Colonic mucosa (tissue), 4 donors: ENCODE measurements at regions not wholly inside any gene's neighbourhood (a gene's known extent, or its start where the extent isn't known, plus 50 kb on each side); places are given as distances from the start of the nearest gene placed in this dataset.

ENCODE experiments used
- DNase-seq: peaks from one replicate; pipeline ENCODE4 v3.0.0-alpha.2; 2020
- H3K27ac ChIP-seq: fragments of 200-600 bp; one replicate; pipeline ENCODE4 v1.8.0; 2021
- H3K27me3 ChIP-seq: fragments of 200-600 bp; one replicate; pipeline ENCODE4 v1.8.0; 2021
- H3K36me3 ChIP-seq: fragments of 200-600 bp; one replicate; pipeline ENCODE4 v1.8.0; 2021
- H3K4me1 ChIP-seq: fragments of 200-600 bp; one replicate; pipeline ENCODE4 v1.8.0; 2021; ENCODE audit warnings: mild to moderate bottlenecking
- H3K4me3 ChIP-seq: fragments of 200-600 bp; one replicate; pipeline ENCODE4 v1.8.0; 2021
- H3K9ac ChIP-seq, 2 donors: one replicate each; pipeline ENCODE4 v1.7.0; 2013; ENCODE audit warnings: control low read depth in 2 of 2, low read depth in 2 of 2, low read length in 2 of 2
- H3K9me3 ChIP-seq: fragments of 200-600 bp; one replicate; pipeline ENCODE4 v1.8.0; 2021
- intact Hi-C: fragments of 100-400 bp; cut with DNase I; formaldehyde crosslinking; loops from one replicate; pipeline ENCODE4 v1.14.1; 2022
- TF ChIP-seq, protein P1 (sequence below): fragments of 200-600 bp; IDR thresholded peaks from one replicate; pipeline ENCODE4 v1.8.0; 2022; ENCODE audit warnings: antibody characterized with exemption, mild to moderate bottlenecking
- donor health status: healthy.
- donor health status: DM: no; HTN: no; CAD: no.
- donor health status: DM: no; HTN: no; CAD: no.

DNA sequence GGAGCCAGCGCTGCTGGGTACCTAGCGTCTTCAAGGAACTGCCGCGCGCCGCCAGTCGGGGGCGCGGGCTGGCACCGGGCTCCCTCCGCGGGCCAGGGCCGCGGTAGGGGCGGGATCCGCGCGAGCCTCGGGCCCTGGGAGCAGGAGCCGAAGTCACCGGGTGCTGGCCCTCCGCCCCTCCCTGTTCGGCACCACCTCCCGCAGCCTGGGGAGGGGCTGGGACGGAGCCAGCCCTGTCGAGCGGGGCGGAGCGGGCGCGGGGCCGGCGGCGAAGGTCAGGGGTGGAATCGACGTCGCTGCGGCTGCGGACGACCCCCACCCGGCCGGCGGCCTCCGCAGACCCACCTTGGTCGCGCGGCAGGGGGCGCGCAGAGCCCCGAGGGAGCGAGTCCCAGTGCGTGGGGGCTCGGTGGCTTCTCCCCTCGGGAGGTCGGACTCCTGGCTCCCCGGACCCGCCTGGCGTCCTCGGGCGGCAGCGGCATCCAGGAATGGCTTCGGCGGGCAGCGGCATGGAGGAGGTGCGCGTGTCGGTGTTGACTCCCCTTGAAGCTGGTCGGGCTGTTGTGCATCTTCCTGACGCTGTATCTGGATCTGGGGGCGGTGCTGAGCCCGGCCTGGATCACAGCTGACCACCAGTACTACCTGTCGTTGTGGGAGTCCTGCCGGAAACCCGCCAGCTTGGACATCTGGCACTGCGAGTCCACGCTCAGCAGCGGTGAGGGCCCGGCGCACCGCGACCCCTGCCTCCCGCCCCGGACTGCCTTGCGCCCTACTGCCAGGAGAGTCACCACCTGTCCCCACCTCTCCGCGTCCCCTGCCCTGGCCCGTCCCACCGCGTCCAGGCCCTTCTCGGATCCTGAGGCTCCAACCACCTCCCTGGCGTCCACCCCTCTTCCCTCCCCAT lies 50.5 kb upstream of the FAM47C start:
- no peak for DNase-seq
- H3K4me1 ChIP-seq = no peaks in the 10 kb centered on the region
- H3K9me3 ChIP-seq = no peaks in the 10 kb centered on the region
- no peak overlapping the region for H3K27ac ChIP-seq
- intact Hi-C loops = no loop called here
- peaks cover 18% of the 10 kb centered on the region for H3K27me3 ChIP-seq
- H3K4me3 ChIP-seq = peak overlapping the region; percentile 13
- TF ChIP-seq, protein P1, sequence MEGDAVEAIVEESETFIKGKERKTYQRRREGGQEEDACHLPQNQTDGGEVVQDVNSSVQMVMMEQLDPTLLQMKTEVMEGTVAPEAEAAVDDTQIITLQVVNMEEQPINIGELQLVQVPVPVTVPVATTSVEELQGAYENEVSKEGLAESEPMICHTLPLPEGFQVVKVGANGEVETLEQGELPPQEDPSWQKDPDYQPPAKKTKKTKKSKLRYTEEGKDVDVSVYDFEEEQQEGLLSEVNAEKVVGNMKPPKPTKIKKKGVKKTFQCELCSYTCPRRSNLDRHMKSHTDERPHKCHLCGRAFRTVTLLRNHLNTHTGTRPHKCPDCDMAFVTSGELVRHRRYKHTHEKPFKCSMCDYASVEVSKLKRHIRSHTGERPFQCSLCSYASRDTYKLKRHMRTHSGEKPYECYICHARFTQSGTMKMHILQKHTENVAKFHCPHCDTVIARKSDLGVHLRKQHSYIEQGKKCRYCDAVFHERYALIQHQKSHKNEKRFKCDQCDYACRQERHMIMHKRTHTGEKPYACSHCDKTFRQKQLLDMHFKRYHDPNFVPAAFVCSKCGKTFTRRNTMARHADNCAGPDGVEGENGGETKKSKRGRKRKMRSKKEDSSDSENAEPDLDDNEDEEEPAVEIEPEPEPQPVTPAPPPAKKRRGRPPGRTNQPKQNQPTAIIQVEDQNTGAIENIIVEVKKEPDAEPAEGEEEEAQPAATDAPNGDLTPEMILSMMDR = no peak
- no peak overlapping the region for H3K9ac ChIP-seq
- no peaks in the 10 kb centered on the region for H3K36me3 ChIP-seq
